Endothelial cell (in vitro differentiated cells): ENCODE measurements at regions not wholly inside any gene's neighbourhood (a gene's known extent, or its start where the extent isn't known, plus 50 kb on each side); places are given as distances from the start of the nearest gene placed in this dataset.

Experiments
- DNase-seq: peaks from one replicate; pipeline ENCODE4 v3.0.0; 2021; ENCODE audit warnings: low spot score
- H3K27ac Mint-ChIP-seq: one replicate; pipeline ENCODE4 v1.8.0; 2021; ENCODE audit warnings: mixed read lengths, inconsistent platforms; ENCODE audit not compliant: unreplicated experiment
- H3K27me3 Mint-ChIP-seq: one replicate; pipeline ENCODE4 v1.8.0; 2021; ENCODE audit warnings: mild to moderate bottlenecking, moderate library complexity, mixed read lengths, inconsistent platforms; ENCODE audit not compliant: unreplicated experiment
- H3K36me3 Mint-ChIP-seq: one replicate; pipeline ENCODE4 v1.8.0; 2021; ENCODE audit warnings: mild to moderate bottlenecking, low read depth, mixed read lengths, inconsistent platforms; ENCODE audit not compliant: unreplicated experiment
- H3K4me1 Mint-ChIP-seq: one replicate; pipeline ENCODE4 v1.8.0; 2021; ENCODE audit warnings: mild to moderate bottlenecking, mixed read lengths, inconsistent platforms; ENCODE audit not compliant: unreplicated experiment
- H3K4me3 Mint-ChIP-seq: one replicate; pipeline ENCODE4 v1.8.0; 2021; ENCODE audit warnings: mild to moderate bottlenecking, mixed read lengths, inconsistent platforms; ENCODE audit not compliant: unreplicated experiment
- H3K9me3 Mint-ChIP-seq: one replicate; pipeline ENCODE4 v1.8.0; 2021; ENCODE audit warnings: mixed read lengths, inconsistent platforms; ENCODE audit not compliant: unreplicated experiment
- TF ChIP-seq, protein P1 (sequence below): fragments of 200-600 bp; sonication (generic); IDR thresholded peaks from one replicate; pipeline ENCODE4 v1.5.0; 2021; ENCODE audit warnings: antibody characterized with exemption; ENCODE audit not compliant: unreplicated experiment

DNA sequence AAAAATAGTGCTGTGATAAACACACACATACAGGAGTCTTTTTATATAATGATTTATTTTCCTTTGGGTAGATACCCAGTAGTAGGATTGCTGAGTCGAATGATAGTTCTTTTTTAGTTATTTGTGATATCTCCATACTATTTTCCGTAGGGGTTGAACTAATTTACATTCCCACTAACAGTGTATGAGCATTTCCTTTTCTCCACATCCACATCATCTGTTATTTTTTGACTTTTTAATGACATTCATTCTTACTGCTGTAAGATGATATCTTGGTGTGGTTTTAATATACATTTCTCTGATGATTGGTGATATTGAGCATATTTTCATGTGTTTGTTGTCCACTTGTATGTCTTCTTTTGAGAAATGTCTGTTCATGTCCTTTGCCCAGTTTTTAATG is 78.3 kb downstream of the NIBAN1 start:
- H3K4me3 Mint-ChIP-seq, result no peak overlapping the region
- no peak overlapping the region for H3K27ac Mint-ChIP-seq
- peaks cover 9% of the 10 kb centered on the region for H3K4me1 Mint-ChIP-seq

DNA sequence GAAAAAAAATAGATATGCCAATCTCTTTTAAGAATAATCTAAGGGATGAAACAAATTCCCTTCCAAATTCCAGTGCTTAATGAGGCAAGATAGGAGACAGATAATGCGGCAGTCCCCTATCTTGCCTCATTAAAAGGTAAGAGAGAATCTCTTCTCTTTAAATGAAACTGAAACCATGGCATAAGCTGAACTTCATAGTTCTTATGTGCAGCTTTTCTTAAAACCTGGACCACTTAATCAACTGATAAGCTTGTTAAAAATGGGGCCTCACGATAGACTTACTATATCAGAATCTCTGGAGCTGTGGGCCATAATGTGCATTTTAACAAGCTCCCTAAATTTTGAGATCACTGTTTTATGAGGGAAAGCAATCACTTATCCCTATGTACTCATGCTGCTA is 79.2 kb downstream of the NIBAN1 start:
- Mint-ChIP-seq H3K4me1 (peaks cover 9% of the 10 kb centered on the region), H3K9me3 (no peaks in the 10 kb centered on the region), H3K27me3 (peaks cover 7% of the 10 kb centered on the region), H3K36me3 (no peaks in the 10 kb centered on the region), H3K27ac (no peak overlapping the region), H3K4me3 (no peak overlapping the region)
- DNase-seq, result no peak
- TF ChIP-seq, protein P1, sequence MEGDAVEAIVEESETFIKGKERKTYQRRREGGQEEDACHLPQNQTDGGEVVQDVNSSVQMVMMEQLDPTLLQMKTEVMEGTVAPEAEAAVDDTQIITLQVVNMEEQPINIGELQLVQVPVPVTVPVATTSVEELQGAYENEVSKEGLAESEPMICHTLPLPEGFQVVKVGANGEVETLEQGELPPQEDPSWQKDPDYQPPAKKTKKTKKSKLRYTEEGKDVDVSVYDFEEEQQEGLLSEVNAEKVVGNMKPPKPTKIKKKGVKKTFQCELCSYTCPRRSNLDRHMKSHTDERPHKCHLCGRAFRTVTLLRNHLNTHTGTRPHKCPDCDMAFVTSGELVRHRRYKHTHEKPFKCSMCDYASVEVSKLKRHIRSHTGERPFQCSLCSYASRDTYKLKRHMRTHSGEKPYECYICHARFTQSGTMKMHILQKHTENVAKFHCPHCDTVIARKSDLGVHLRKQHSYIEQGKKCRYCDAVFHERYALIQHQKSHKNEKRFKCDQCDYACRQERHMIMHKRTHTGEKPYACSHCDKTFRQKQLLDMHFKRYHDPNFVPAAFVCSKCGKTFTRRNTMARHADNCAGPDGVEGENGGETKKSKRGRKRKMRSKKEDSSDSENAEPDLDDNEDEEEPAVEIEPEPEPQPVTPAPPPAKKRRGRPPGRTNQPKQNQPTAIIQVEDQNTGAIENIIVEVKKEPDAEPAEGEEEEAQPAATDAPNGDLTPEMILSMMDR, result no peak

More for the DNA sequence above, 78.3 kb downstream of the NIBAN1 start:
- no peaks in the 10 kb centered on the region for H3K9me3 Mint-ChIP-seq
- no peaks in the 10 kb centered on the region for H3K36me3 Mint-ChIP-seq
- peaks cover 7% of the 10 kb centered on the region for H3K27me3 Mint-ChIP-seq
- TF ChIP-seq, protein P1, result no peak
- DNase-seq, result no peak

DNA sequence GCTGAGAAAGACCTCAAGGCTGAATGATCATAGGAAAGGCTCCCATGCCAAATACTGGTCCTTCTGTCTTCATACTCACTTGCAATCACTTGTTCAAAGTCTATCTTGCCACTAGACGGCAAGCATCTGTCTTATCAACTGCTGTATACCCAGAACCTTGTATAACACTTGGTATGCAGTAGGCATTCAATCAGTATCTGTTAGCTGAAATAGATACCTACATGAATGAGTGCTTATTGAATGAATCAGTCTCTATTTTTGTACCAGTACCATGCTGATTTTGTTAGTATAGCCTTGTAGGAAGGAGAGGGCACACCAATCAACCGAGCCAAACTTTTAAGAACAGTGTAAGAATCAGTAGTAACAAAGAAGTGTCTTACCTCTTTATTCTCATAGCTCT is 80.6 kb downstream of the NIBAN1 start:
- peaks cover 9% of the 10 kb centered on the region for H3K4me1 Mint-ChIP-seq
- TF ChIP-seq, protein P1, result no peak
- peaks cover 4% of the 10 kb centered on the region for H3K27me3 Mint-ChIP-seq
- no peak overlapping the region for H3K4me3 Mint-ChIP-seq
- H3K36me3 Mint-ChIP-seq, result no peaks in the 10 kb centered on the region
- no peak for DNase-seq
- no peaks in the 10 kb centered on the region for H3K9me3 Mint-ChIP-seq
- no peak overlapping the region for H3K27ac Mint-ChIP-seq

DNA sequence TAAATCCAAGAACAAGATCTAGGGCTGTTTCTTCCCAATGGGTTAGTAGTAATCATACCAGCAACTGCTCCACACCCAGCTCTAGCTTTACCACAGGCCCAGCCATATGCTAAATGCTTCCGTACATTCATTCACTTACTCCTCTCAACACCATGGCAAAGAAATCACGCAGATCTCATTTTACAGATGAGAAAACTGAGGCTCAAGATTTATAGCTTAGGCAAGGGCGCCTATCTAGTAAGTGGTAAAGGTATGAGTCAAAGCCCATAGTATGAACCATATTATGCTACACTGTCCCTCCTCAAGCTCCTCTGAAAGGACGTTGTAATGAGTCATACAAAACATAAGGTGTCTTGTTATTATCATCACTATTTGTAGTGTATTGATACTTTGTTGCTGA is 82.2 kb downstream of the NIBAN1 start:
- no peak overlapping the region for H3K4me3 Mint-ChIP-seq

DNA sequence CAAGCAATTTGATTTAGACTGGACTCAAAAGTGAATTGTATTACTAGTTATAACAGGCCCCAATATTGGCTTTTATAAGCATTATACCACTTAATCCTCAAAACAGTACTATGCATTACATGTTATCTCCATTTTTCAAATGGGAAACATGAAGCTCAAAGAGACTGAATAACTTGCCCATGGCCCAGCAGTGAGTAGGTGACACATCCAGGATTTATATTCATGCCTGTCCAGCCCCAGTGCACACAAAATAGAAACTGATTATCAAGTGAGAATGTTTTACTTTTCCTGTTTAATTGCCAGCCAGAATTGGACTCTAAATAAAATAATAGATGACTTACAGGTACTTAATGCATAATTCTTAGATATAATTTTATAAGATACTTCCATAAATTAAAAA is 82.9 kb downstream of the NIBAN1 start:
- Mint-ChIP-seq H3K36me3 (no peaks in the 10 kb centered on the region), H3K9me3 (no peaks in the 10 kb centered on the region), H3K27me3 (peaks cover 3% of the 10 kb centered on the region), H3K4me1 (peaks cover 9% of the 10 kb centered on the region), H3K27ac (no peak overlapping the region), H3K4me3 (no peak overlapping the region)
- TF ChIP-seq, protein P1, result no peak
- DNase-seq, result no peak

More for the DNA sequence above, 82.2 kb downstream of the NIBAN1 start:
- DNase-seq, result no peak
- H3K27me3 Mint-ChIP-seq, result peaks cover 3% of the 10 kb centered on the region
- H3K9me3 Mint-ChIP-seq, result no peaks in the 10 kb centered on the region
- no peaks in the 10 kb centered on the region for H3K36me3 Mint-ChIP-seq
- TF ChIP-seq, protein P1, result no peak
- H3K4me1 Mint-ChIP-seq, result peaks cover 9% of the 10 kb centered on the region
- no peak overlapping the region for H3K27ac Mint-ChIP-seq
